H9 (cell line): ENCODE measurements at regions not wholly inside any gene's neighbourhood (a gene's known extent, or its start where the extent isn't known, plus 50 kb on each side); places are given as distances from the start of the nearest gene placed in this dataset.

Experiments
- DNase-seq: peaks from one replicate; pipeline ENCODE4 v3.0.0-alpha.2; 2017
- H2AFZ ChIP-seq: one replicate; pipeline ENCODE4 v1.6.1; 2013; ENCODE audit warnings: mild to moderate bottlenecking, low read length, control low read depth, moderate library complexity
- H2AK5ac ChIP-seq: 2 replicates; pipeline ENCODE4 v1.6.1; 2013; ENCODE audit warnings: low read length, control low read depth, mixed read lengths; ENCODE audit not compliant: insufficient read length
- H2BK120ac ChIP-seq: one replicate; pipeline ENCODE4 v1.6.1; 2013; ENCODE audit warnings: low read depth, mild to moderate bottlenecking, low read length, control low read depth, inconsistent platforms; ENCODE audit not compliant: poor library complexity, severe bottlenecking
- H2BK12ac ChIP-seq: 2 replicates; pipeline ENCODE4 v1.6.1; 2013; ENCODE audit warnings: low read length, control low read depth, mixed read lengths, low read depth; ENCODE audit not compliant: insufficient read length
- H2BK15ac ChIP-seq: 2 replicates; pipeline ENCODE4 v1.6.1; 2013; ENCODE audit warnings: low read depth, low read length, control low read depth
- H2BK20ac ChIP-seq: one replicate; pipeline ENCODE4 v1.6.1; 2013; ENCODE audit warnings: low read depth, mild to moderate bottlenecking, low read length, control low read depth, inconsistent platforms; ENCODE audit not compliant: poor library complexity, severe bottlenecking
- H2BK5ac ChIP-seq: 2 replicates; pipeline ENCODE4 v1.6.1; 2013; ENCODE audit warnings: low read length, control low read depth, mixed read lengths; ENCODE audit not compliant: insufficient read length
- H3K14ac ChIP-seq: 2 replicates; pipeline ENCODE4 v1.6.1; 2013; ENCODE audit warnings: low read length, control low read depth; ENCODE audit not compliant: insufficient read depth
- H3K18ac ChIP-seq: 2 replicates; pipeline ENCODE4 v1.6.1; 2013; ENCODE audit warnings: low read depth, mild to moderate bottlenecking, mixed read lengths, low read length, control low read depth; ENCODE audit not compliant: insufficient read length
- H3K23ac ChIP-seq: 2 replicates; pipeline ENCODE4 v1.6.1; 2013; ENCODE audit warnings: low read length, control low read depth, mixed read lengths, low read depth; ENCODE audit not compliant: insufficient read length
- H3K23me2 ChIP-seq: 2 replicates; pipeline ENCODE4 v1.6.1; 2013; ENCODE audit warnings: low read depth, mild to moderate bottlenecking, mixed read lengths, low read length, control low read depth; ENCODE audit not compliant: insufficient read length, poor library complexity, severe bottlenecking
- H3K27ac ChIP-seq: 2 replicates; pipeline ENCODE4 v1.5.1; 2013; ENCODE audit warnings: low read length, control low read depth, mixed read lengths, low read depth; ENCODE audit not compliant: insufficient read length
- H3K27me3 ChIP-seq: 2 replicates; pipeline ENCODE4 v1.6.1; 2013; ENCODE audit warnings: low read length, control low read depth, inconsistent platforms; ENCODE audit not compliant: insufficient read depth
- H3K4ac ChIP-seq: 2 replicates; pipeline ENCODE4 v1.6.1; 2013; ENCODE audit warnings: low read depth, mild to moderate bottlenecking, control low read depth, inconsistent platforms, low read length, moderate library complexity
- H3K4me1 ChIP-seq: 2 replicates; pipeline ENCODE4 v1.6.1; 2013; ENCODE audit warnings: low read length, control low read depth, inconsistent platforms; ENCODE audit not compliant: insufficient read depth
- H3K4me2 ChIP-seq: 2 replicates; pipeline ENCODE4 v1.6.1; 2013; ENCODE audit warnings: low read length, control low read depth, mixed read lengths; ENCODE audit not compliant: insufficient read length, insufficient read depth
- H3K56ac ChIP-seq: 2 replicates; pipeline ENCODE4 v1.6.1; 2013; ENCODE audit warnings: low read depth, mild to moderate bottlenecking, mixed read lengths, low read length, control low read depth; ENCODE audit not compliant: insufficient read length
- H3K79me1 ChIP-seq: 2 replicates; pipeline ENCODE4 v1.6.1; 2013; ENCODE audit warnings: low read depth, mild to moderate bottlenecking, moderate library complexity, low read length, control low read depth, inconsistent platforms; ENCODE audit not compliant: insufficient read depth, poor library complexity, severe bottlenecking
- H3K79me2 ChIP-seq: 2 replicates; pipeline ENCODE4 v1.6.1; 2013; ENCODE audit warnings: low read length, control low read depth, inconsistent platforms; ENCODE audit not compliant: insufficient read depth
- H3K9ac ChIP-seq: 2 replicates; pipeline ENCODE4 v1.6.1; 2013; ENCODE audit warnings: low read length, control low read depth, mixed read lengths; ENCODE audit not compliant: insufficient read length; ENCODE audit errors: extremely low read depth
- H3K9me3 ChIP-seq: one replicate; pipeline ENCODE4 v1.6.1; 2013; ENCODE audit warnings: low read depth, low read length, inconsistent platforms; ENCODE audit not compliant: control insufficient read depth
- H3T11ph ChIP-seq: one replicate; pipeline ENCODE4 v1.6.1; 2013; ENCODE audit warnings: mild to moderate bottlenecking, low read length, control low read depth, inconsistent platforms
- H4K20me1 ChIP-seq: one replicate; pipeline ENCODE4 v1.6.1; 2013; ENCODE audit not compliant: control insufficient read depth, insufficient read length, insufficient read depth
- H4K5ac ChIP-seq: 2 replicates; pipeline ENCODE4 v1.6.1; 2013; ENCODE audit warnings: low read depth, mild to moderate bottlenecking, mixed read lengths, low read length, control low read depth; ENCODE audit not compliant: insufficient read length
- H4K8ac ChIP-seq: replicated peaks from 2 replicates; pipeline ENCODE4 v1.6.1; 2013; ENCODE audit warnings: low read length, control low read depth, mixed read lengths, low read depth; ENCODE audit not compliant: insufficient read length
- H4K91ac ChIP-seq: 2 replicates; pipeline ENCODE4 v1.6.1; 2013; ENCODE audit warnings: low read depth, mild to moderate bottlenecking, moderate library complexity, mixed read lengths, low read length, control low read depth; ENCODE audit not compliant: insufficient read length
- H3K27ac Mint-ChIP-seq, 3 experiments: 2 replicates in 2 of 3; 3 replicates in 1 of 3; pipeline ENCODE4 v1.8.0; 2020 to 2021; ENCODE audit warnings: mixed read lengths in 3 of 3, mild to moderate bottlenecking in 1 of 3, moderate library complexity in 1 of 3
- H3K27me3 Mint-ChIP-seq: 2 replicates; pipeline ENCODE4 v1.8.0; 2021; ENCODE audit warnings: low read depth, mild to moderate bottlenecking, moderate library complexity, mixed read lengths
- H3K36me3 Mint-ChIP-seq, 3 experiments: 2 replicates in 2 of 3; 3 replicates in 1 of 3; pipeline ENCODE4 v1.8.0; 2020 to 2021; ENCODE audit warnings: low read depth in 3 of 3, mixed read lengths in 3 of 3; ENCODE audit not compliant: insufficient read depth in 1 of 3
- H3K4me1 Mint-ChIP-seq, 2 experiments: 2 replicates each; pipeline ENCODE4 v1.8.0; 2020; ENCODE audit warnings: mixed read lengths in 2 of 2
- H3K4me3 Mint-ChIP-seq, 2 experiments: 2 replicates in 1 of 2; 3 replicates in 1 of 2; pipeline ENCODE4 v1.8.0; 2020 to 2021; ENCODE audit warnings: mild to moderate bottlenecking in 2 of 2, mixed read lengths in 2 of 2, moderate library complexity in 1 of 2
- H3K9me3 Mint-ChIP-seq, 2 experiments: 2 replicates in 1 of 2; 3 replicates in 1 of 2; pipeline ENCODE4 v1.8.0; 2020; ENCODE audit warnings: mild to moderate bottlenecking in 2 of 2, mixed read lengths in 2 of 2, moderate library complexity in 1 of 2
- CTCF ChIP-seq: fragments of 200-600 bp; sonication (generic); conservative IDR thresholded peaks from 3 replicates; pipeline ENCODE4 v1.8.0; 2021; ENCODE audit warnings: antibody characterized with exemption, mild to moderate bottlenecking
- WGBS: extraction: QIAGEN DNeasy Blood & Tissue Kit; methylation state at CpG from one replicate; pipeline ENCODE4 v1.1.7; 2013; ENCODE audit warnings: missing lambda C conversion rate, low lambda C conversion rate, mixed read lengths; ENCODE audit not compliant: insufficient read length; ENCODE audit errors: extremely low coverage; 5-methylcytosine and 5-hydroxymethylcytosine counted together

GRCh38 chr5:54655266-54655665, 137.7 kb downstream of the SNX18 start:
- Histone ChIP-seq H2BK5ac (no peak overlapping the region), H3K27me3 (no peaks in the 10 kb centered on the region), H2BK12ac (no peak overlapping the region), H3K4ac (no peak overlapping the region), H2BK20ac (no peak overlapping the region), H4K20me1 (no peaks in the 10 kb centered on the region), H2AFZ (no peak overlapping the region), H3K9me3 (no peaks in the 10 kb centered on the region), H4K91ac (no peak overlapping the region), H3K23ac (no peak overlapping the region), H2BK15ac (no peak overlapping the region), H3K79me1 (no peaks in the 10 kb centered on the region), H3K23me2 (no peaks in the 10 kb centered on the region), H3K9ac (no peak overlapping the region), H3T11ph (no peak overlapping the region), H3K79me2 (no peaks in the 10 kb centered on the region), H4K8ac (no peak overlapping the region), H3K27ac (no peak overlapping the region), H3K4me1 (no peaks in the 10 kb centered on the region), H2BK120ac (no peak overlapping the region), H2AK5ac (no peak overlapping the region), H3K56ac (no peak overlapping the region), H3K18ac (no peak overlapping the region), H3K14ac (no peak overlapping the region), H3K4me2 (no peak overlapping the region), H4K5ac (no peak overlapping the region)
- Mint-ChIP-seq H3K4me1 (no peaks in the 10 kb centered on the region), H3K27me3 (no peaks in the 10 kb centered on the region), H3K9me3 (no peaks in the 10 kb centered on the region), H3K27ac (no peak overlapping the region), H3K36me3 (no peaks in the 10 kb centered on the region), H3K4me3 (no peak overlapping the region)
- no peak for TF ChIP-seq CTCF
- no peak for DNase-seq
- no CpG with 5 or more reads among the region's 1 CpG for WGBS
